OCI-LY1 (cell line): ENCODE measurements at regions not wholly inside any gene's neighbourhood (a gene's known extent, or its start where the extent isn't known, plus 50 kb on each side); places are given as distances from the start of the nearest gene placed in this dataset.
"Not testable (repeated sequence)": the region's sequence is repeated elsewhere in the genome, so short reads cannot be mapped to it uniquely, and the experiment has no call there.

Source experiments
- CTCF ChIP-seq: fragments of 200-600 bp; sonication (generic), shearing (Covaris generic); IDR thresholded peaks from 2 replicates; pipeline ENCODE4 v1.5.1; 2017; ENCODE audit warnings: mild to moderate bottlenecking, antibody characterized with exemption, low read length, moderate library complexity, mixed read lengths
- EZH2 ChIP-seq: fragments of 200-600 bp; sonication (generic), shearing (Covaris generic); IDR thresholded peaks from 2 replicates; pipeline ENCODE4 v1.8.0; 2017; ENCODE audit warnings: borderline replicate concordance, mixed run types, mild to moderate bottlenecking, antibody characterized with exemption, low read length, moderate library complexity, mixed read lengths

- TF ChIP-seq CTCF, EZH2: not testable (repeated sequence)
Observed at GRCh38 chr16:21373454-21373853, 95.4 kb upstream of the CRYM start.
